GM18507 (cell line): ENCODE measurements at regions not wholly inside any gene's neighbourhood (a gene's known extent, or its start where the extent isn't known, plus 50 kb on each side); places are given as distances from the start of the nearest gene placed in this dataset.

Experiments used
- DNase-seq: peaks from one replicate; pipeline ENCODE4 v3.0.0; 2011; ENCODE audit warnings: low read depth; ENCODE audit not compliant: insufficient read length; ENCODE audit errors: extremely low spot score
- FAIRE-seq: peaks from 2 replicates; lab custom pipeline; 2011; peaks lifted over from hg19 to GRCh38; lab: Jason Lieb, UNC

GRCh38 chr22:49093192-49093880 is 734.3 kb downstream of the BRD1 start:
- FAIRE-seq (no peak), DNase-seq (no peak)

- FAIRE-seq (no peak), DNase-seq (no peak)
Observed at GRCh38 chr22:49092716-49093115, 735.0 kb downstream of the BRD1 start.

DNA sequence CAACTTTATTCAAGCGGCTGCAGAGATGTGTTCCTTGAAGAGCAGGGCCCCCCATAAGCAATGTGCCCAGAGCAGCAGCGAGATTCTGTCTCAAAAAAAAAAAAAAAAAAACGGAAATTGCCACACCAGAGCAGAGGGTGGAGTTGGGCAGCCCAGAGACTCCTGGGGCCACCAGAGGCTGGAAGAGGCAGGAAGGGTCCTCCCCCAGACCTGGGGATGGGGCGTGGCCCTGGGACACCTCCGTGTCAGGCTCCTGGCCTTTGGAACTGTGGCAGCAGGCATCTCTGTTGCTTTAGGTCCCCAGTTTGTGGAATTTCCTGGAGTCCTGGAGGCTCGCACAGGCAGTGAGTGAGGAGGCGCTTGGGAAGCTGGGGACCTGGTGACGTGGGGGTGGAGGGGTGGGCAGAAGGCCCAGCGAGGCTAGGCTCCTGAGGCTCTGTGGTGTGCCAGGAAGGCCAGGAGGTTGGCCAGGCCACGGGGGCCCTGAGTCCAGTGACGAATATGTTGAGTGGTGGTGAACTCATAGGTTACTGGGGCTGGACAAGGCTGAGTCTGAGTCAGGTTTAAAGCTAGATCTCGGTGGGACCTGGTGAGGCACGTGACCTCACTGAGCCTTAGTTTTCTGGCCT is 735.6 kb downstream of the BRD1 start:
- DNase-seq (no peak), FAIRE-seq (no peak)

GRCh38 chr22:49091451-49091850 is 736.2 kb downstream of the BRD1 start:
- DNase-seq (no peak), FAIRE-seq (no peak)

DNA sequence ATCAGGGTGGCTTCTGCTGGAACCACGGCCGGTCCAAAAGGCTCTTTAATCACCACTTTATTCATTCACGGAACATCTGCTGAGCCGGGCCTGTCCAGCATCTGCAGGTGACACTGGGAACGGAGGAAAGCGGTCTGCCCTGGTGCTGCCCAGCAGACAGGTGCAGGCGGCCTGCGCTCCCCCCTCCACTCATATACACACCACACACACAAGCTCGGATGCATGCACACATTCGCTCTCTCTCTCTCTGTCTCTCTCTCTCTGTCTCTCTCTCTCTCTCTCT is 736.9 kb downstream of the BRD1 start:
- FAIRE-seq (no peak), DNase-seq (no peak)

DNA sequence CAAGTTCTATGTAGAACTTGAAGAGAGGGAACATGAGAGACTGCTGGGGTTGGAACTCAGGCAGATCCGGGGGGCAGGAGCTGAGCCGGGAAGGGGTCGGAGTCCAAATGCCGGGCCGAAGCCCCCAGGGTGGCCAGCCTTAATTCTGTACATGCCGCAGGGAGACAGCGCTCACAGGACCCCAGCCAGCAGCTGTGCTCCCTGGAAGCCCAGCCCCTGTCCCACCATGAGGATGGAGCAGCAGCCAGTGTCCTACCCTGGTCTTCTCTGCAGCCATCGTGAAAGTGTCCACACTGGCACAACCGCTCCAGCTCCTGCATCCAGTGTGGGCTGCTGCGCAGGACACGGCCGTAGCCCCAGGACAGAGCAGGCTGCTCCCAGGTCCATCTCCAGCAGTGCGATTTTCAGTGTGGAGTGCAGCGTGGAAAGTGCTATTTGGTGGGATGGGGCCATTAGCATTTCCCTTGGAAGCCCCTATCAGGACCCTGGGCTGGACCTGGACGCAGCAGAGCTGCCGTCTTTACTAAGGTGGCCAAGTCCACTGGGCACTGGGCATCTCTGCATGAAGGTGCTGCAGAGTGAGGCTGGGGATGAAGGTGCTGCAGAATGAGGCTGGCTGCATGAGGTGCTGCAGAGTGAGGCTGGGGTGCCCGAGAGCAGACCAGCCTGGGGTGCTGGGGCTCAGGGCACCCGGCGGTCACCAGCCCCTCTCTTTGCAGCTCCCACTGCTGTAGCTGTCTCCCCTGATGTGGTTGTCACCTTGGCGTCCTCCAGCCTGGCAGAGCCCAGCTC is 737.4 kb downstream of the BRD1 start:
- FAIRE-seq (no peak), DNase-seq (no peak)

GRCh38 chr22:49088801-49089791 is 738.6 kb downstream of the BRD1 start:
- FAIRE-seq: no peak
- no peak for DNase-seq

GRCh38 chr22:49087716-49088601 is 739.7 kb downstream of the BRD1 start:
- no peak for FAIRE-seq
- no peak for DNase-seq

GRCh38 chr22:49087198-49087597 is 740.5 kb downstream of the BRD1 start:
- no peak for DNase-seq
- FAIRE-seq: no peak

- FAIRE-seq: no peak
- DNase-seq: no peak
Observed at GRCh38 chr22:49086606-49087157, 741.0 kb downstream of the BRD1 start.

- DNase-seq (no peak), FAIRE-seq (no peak)
Observed at GRCh38 chr22:49086181-49086580, 741.5 kb downstream of the BRD1 start.

DNA sequence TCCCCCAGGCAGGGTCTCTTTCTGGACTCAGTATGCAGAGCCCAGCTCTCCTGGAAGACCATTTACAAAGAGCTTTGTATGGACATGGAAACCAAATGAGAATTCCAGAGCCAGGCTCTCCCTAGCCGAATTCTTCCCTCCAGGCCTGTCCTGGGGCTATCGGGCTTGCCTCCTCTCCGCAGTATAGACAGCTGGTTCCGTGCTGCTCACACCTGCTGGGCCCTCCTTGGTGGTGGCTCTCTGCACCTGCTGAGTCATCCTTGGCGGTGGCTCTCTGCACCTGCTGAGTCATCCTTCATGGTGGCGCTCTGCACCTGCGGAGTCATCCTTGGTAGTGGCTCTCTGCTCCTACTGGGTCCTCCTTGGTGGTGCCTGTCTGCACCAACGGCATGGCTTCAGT is 743.5 kb downstream of the BRD1 start:
- FAIRE-seq: no peak

DNA sequence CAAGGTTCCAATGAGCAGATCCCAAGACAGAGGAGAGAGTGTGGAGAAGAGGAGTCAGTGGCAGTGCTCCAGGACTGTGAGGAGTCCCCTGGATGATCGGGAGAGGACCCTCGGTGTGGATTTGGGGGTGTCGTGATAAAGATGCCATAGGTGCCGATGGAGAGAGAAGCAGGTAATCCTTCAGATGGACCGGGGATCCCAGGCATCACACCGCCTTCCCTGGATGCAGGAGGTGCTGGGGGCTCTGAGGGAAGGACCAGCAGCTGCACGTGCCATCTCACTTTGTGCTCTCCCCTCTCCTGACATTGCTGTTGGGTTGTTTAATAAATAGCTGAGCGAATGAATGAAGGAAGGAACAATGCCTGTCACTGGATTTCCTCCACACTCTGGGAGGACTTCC is 744.1 kb downstream of the BRD1 start:
- FAIRE-seq (no peak), DNase-seq (no peak)

More for the DNA sequence above, 743.5 kb downstream of the BRD1 start:
- DNase-seq: no peak

DNA sequence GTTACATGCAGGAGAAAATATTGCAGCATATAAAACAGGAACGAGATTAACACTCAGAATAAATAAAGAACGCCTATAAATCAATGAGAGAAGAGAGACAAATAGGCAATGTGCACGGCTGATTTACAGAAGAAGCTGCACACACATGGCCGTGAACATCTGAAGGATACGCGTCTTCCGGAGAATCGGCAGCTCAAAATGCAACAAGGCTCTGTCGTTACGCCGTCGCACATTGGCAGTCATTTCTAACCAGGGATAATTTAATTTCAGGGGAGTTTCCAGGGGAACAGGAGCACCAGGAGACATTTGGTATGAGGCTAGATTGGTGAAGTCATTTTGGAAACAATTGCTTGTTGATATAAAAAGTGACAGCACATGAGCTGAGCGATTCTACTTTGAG is 745.2 kb downstream of the BRD1 start:
- DNase-seq: no peak
- no peak for FAIRE-seq

GRCh38 chr22:49081926-49082325 is 745.7 kb downstream of the BRD1 start:
- no peak for DNase-seq

GRCh38 chr22:49081261-49081666 is 746.4 kb downstream of the BRD1 start:
- no peak for FAIRE-seq
- no peak for DNase-seq

More at GRCh38 chr22:49081926-49082325, 745.7 kb downstream of the BRD1 start:
- FAIRE-seq: no peak

DNA sequence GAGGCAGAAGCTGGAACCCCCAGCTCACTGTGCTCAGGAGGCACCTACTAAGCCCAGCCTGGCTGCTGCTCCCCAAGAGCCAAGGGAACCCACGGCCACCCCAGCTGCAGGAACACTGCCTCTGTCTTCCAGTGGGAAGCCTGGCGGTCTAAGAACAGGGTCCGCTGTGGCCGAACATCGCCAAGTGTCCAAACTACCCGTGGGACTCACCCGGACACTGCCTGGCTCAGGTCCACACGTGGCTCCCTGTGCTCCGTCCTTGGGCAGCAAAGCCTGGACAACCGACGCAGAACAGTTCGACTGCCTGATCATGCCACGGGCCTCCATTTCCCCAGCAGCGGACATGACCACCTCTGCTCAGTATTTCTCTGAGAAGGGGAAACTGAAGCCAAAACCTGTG is 747.0 kb downstream of the BRD1 start:
- FAIRE-seq: no peak
- no peak for DNase-seq

DNA sequence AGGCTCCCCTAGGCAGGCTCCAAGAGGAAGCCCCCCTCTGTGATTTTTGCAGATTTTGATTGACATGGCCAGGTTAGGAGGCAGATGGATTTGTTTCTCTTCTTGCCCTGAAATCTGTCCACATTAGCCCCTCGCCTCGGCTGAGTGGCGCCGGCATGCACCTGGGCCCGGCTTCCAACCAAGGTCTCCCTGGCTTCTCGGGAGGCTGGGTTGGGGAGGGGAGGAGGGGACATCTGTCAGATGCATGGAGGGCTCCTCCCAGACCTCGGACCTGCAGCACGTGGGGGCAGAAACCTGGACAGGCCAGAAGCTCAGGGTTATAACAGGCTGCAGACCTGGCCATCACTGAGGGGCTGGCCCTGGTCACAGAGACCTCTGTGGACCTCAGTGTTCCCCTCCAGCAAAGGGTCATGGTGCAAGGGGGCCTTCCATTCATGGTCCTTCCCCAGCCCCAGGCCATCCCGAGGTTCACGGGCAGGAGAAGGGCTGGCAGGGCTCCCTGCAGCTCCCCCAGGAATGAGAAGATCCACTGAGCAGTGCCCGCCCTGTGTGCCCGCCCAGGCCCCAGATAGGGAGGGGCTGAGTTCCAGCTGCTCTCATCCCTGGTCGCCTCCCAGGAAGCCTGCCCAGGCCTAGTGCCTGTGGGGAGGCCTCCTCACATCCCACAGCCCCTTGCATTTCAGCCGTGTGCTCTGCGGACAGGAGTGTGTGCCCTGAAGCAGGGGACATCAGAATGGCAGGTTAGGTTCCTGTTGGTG is 747.8 kb downstream of the BRD1 start:
- no peak for DNase-seq
- FAIRE-seq: no peak
